Omental fat pad (tissue), 3 donors: ENCODE measurements at regions not wholly inside any gene's neighbourhood (a gene's known extent, or its start where the extent isn't known, plus 50 kb on each side); places are given as distances from the start of the nearest gene placed in this dataset.

Experiments
- ATAC-seq: fragments of 150-250 bp; one replicate; pipeline ENCODE4 v1.9.1; 2016; ENCODE audit warnings: mild to moderate bottlenecking, moderate library complexity; ENCODE audit not compliant: low FRiP score
- DNase-seq: peaks from one replicate; pipeline ENCODE4 v3.0.0-alpha.2; 2019; ENCODE audit warnings: low spot score
- CTCF ChIP-seq, 3 donors: fragments of 450-650 bp; IDR thresholded peaks; one replicate each; pipeline ENCODE4 v1.5.1; 2016 to 2017; ENCODE audit warnings: antibody characterized with exemption in 3 of 3, mild to moderate bottlenecking in 3 of 3, moderate library complexity in 2 of 3

GRCh38 chr19:30924069-30924636, 425.1 kb downstream of the TSHZ3 start:
- ATAC-seq (no peak), DNase-seq (no peak)
- TF ChIP-seq CTCF (IDR thresholded peaks at IDR 0.05): no peak

- TF ChIP-seq CTCF (IDR thresholded peaks at IDR 0.05): no peak
- ATAC-seq: no peak
- no peak for DNase-seq
These were observed 425.6 kb downstream of the TSHZ3 start for GRCh38 chr19:30923621-30924020.

GRCh38 chr19:30923096-30923495, 426.1 kb downstream of the TSHZ3 start:
- DNase-seq: no peak
- TF ChIP-seq CTCF (IDR thresholded peaks at IDR 0.05): no peak
- no peak for ATAC-seq

DNA sequence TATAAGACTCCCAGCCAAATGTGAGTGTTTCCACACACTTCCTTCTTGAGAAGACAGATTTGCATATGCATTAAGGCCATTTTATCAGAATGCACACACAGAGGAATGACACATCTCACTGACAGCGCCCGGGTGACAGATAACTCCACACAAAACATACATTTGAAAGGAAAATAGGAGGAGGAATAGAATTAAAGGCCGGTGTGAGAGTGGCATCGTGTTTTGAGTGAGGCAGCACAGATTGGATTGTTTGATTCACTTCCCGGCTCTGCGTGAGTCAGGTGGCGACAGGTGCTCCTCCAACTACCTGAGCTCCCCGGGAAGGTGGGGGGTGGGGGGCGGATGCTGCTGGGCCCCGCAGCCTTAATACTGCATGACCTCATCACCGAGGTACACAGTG, 429.0 kb downstream of the TSHZ3 start:
- no peak for TF ChIP-seq CTCF (IDR thresholded peaks at IDR 0.05)
- DNase-seq: no peak
- no peak for ATAC-seq

DNA sequence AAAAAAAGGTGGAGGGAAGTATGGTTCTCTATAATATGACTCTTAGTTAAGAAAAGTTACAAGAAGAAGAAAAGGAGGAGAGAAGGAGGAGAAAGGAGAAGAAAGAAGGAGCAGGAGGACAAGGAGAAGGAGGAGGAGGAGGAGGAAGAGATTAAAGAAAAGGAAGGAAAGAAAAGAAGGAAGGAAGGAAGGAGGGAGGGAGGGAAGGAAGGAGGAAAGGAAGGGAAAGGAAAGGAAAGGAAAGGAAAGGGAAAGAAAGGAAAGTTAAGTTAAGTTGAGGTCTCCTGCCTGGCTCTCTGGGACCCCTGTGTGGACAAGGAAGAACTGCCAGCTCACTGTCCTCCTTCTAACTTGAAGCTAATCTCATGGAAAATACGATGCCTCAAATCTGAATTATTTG, 429.5 kb downstream of the TSHZ3 start:
- ATAC-seq: no peak
- TF ChIP-seq CTCF (IDR thresholded peaks at IDR 0.05): no peak
- DNase-seq: no peak

DNA sequence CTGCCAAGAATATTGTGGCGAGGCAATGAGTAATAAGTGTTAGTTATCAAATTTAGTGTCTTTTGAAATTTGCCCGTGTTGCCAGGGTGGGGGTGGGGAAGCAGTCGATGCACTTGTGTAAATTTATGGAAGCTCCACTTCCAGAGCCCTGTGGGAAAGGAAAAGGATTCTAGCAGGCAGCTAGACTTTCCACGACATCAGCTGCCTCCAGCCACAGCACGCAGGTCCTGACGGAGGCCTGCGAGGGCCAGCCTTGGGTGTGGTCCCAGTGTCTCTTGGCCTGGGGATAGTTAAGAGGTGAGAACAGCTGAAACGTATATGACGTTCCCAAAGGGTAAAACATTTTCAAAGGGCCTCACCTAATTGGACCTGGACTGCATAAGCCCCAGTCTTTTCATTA, 433.0 kb downstream of the TSHZ3 start:
- no peak for ATAC-seq
- no peak for TF ChIP-seq CTCF (IDR thresholded peaks at IDR 0.05)
- DNase-seq: no peak

GRCh38 chr19:30911491-30911890, 437.7 kb downstream of the TSHZ3 start:
- ATAC-seq (no peak), DNase-seq (no peak)
- no peak for TF ChIP-seq CTCF (IDR thresholded peaks at IDR 0.05)
